ENCODE measurements at regions not wholly inside any gene's neighbourhood (a gene's known extent, or its start where the extent isn't known, plus 50 kb on each side); places are given as distances from the start of the nearest gene placed in this dataset.

DNA sequence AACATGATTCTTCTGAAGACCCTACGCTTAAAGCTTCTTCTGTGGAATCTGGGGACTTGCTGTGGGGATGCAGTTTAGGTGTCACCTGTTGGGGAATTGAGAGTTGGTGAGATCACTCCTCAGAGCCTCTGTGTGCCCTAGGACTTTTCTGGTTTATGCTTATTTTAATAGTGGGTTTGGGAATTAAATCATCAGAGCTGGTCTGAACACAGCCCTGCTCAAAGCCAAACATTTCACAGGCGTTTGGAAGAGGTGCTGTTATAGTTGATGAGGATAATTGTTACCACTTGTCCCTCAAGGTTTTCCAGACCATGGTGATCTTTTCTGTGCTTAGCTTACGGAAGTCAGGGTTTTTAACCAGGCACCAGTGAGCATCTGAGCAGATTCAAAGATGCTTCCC lies 106.1 kb downstream of the EBLN1 start:
- DNase-seq (no peak), ATAC-seq (no peak)
- no peaks in the 10 kb centered on the region for H3K9me3 ChIP-seq
- H3K27me3 ChIP-seq: no peaks in the 10 kb centered on the region
- TF ChIP-seq, protein P1, sequence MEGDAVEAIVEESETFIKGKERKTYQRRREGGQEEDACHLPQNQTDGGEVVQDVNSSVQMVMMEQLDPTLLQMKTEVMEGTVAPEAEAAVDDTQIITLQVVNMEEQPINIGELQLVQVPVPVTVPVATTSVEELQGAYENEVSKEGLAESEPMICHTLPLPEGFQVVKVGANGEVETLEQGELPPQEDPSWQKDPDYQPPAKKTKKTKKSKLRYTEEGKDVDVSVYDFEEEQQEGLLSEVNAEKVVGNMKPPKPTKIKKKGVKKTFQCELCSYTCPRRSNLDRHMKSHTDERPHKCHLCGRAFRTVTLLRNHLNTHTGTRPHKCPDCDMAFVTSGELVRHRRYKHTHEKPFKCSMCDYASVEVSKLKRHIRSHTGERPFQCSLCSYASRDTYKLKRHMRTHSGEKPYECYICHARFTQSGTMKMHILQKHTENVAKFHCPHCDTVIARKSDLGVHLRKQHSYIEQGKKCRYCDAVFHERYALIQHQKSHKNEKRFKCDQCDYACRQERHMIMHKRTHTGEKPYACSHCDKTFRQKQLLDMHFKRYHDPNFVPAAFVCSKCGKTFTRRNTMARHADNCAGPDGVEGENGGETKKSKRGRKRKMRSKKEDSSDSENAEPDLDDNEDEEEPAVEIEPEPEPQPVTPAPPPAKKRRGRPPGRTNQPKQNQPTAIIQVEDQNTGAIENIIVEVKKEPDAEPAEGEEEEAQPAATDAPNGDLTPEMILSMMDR (IDR thresholded peaks at IDR 0.05 in 4 of 5, conservative IDR thresholded peaks at IDR 0.05 in 1 of 5): no peak
- no peak for TF ChIP-seq POLR2A (IDR thresholded peaks at IDR 0.05)
- H3K27ac ChIP-seq: no peak overlapping the region
- intact Hi-C loops (cut with DNase I; ENCODE audit: low total_unique reads) (no loop called here), in situ Hi-C loops (cut with MboI; ENCODE audit: low sequenced_read_pairs in 4 of 4) (no loop called here)
- no peaks in the 10 kb centered on the region for H3K36me3 ChIP-seq
- H3K4me3 ChIP-seq: no peak overlapping the region
- H3K4me1 ChIP-seq: no peaks in the 10 kb centered on the region

GRCh38 chr10:22111260-22111659 lies 106.6 kb downstream of the EBLN1 start:
- H3K27ac ChIP-seq: no peak overlapping the region
- no peak overlapping the region for H3K4me3 ChIP-seq
- DNase-seq: no peak
- no peaks in the 10 kb centered on the region for H3K9me3 ChIP-seq
- H3K4me1 ChIP-seq: no peaks in the 10 kb centered on the region
- intact Hi-C loops (cut with DNase I; ENCODE audit: low total_unique reads) (no loop called here), in situ Hi-C loops (cut with MboI; ENCODE audit: low sequenced_read_pairs in 4 of 4) (no loop called here)
- no peaks in the 10 kb centered on the region for H3K36me3 ChIP-seq
- H3K27me3 ChIP-seq: no peaks in the 10 kb centered on the region
- no peak for ATAC-seq
- TF ChIP-seq, protein P1 (IDR thresholded peaks at IDR 0.05 in 4 of 5, conservative IDR thresholded peaks at IDR 0.05 in 1 of 5): no peak
- no peak for TF ChIP-seq POLR2A (IDR thresholded peaks at IDR 0.05)

GRCh38 chr10:22110761-22111160 lies 107.1 kb downstream of the EBLN1 start:
- intact Hi-C loops (cut with DNase I; ENCODE audit: low total_unique reads): no loop called here
- DNase-seq (no peak), ATAC-seq (no peak)
- no peaks in the 10 kb centered on the region for H3K36me3 ChIP-seq
- H3K27ac ChIP-seq: no peak overlapping the region
- H3K27me3 ChIP-seq: no peaks in the 10 kb centered on the region
- H3K9me3 ChIP-seq: no peaks in the 10 kb centered on the region
- no peak overlapping the region for H3K4me3 ChIP-seq
- in situ Hi-C loops (cut with MboI; ENCODE audit: low sequenced_read_pairs in 4 of 4): no loop called here
- no peak for TF ChIP-seq POLR2A (IDR thresholded peaks at IDR 0.05)
- TF ChIP-seq, protein P1 (IDR thresholded peaks at IDR 0.05 in 4 of 5, conservative IDR thresholded peaks at IDR 0.05 in 1 of 5): no peak
- H3K4me1 ChIP-seq: no peaks in the 10 kb centered on the region

GRCh38 chr10:22105270-22105669 lies 101.7 kb upstream of the DNAJC1 start:
- Histone ChIP-seq H3K27me3 (no peaks in the 10 kb centered on the region), H3K27ac (no peak overlapping the region), H3K4me1 (no peaks in the 10 kb centered on the region), H3K36me3 (no peaks in the 10 kb centered on the region), H3K4me3 (no peak overlapping the region), H3K9me3 (no peaks in the 10 kb centered on the region)
- in situ Hi-C loops (cut with MboI; ENCODE audit: low sequenced_read_pairs in 4 of 4) (no loop called here), intact Hi-C loops (cut with DNase I; ENCODE audit: low total_unique reads) (no loop called here)
- TF ChIP-seq POLR2A (IDR thresholded peaks at IDR 0.05): no peak
- TF ChIP-seq, protein P1 (IDR thresholded peaks at IDR 0.05 in 4 of 5, conservative IDR thresholded peaks at IDR 0.05 in 1 of 5): no peak
- DNase-seq (no peak), ATAC-seq (no peak)

DNA sequence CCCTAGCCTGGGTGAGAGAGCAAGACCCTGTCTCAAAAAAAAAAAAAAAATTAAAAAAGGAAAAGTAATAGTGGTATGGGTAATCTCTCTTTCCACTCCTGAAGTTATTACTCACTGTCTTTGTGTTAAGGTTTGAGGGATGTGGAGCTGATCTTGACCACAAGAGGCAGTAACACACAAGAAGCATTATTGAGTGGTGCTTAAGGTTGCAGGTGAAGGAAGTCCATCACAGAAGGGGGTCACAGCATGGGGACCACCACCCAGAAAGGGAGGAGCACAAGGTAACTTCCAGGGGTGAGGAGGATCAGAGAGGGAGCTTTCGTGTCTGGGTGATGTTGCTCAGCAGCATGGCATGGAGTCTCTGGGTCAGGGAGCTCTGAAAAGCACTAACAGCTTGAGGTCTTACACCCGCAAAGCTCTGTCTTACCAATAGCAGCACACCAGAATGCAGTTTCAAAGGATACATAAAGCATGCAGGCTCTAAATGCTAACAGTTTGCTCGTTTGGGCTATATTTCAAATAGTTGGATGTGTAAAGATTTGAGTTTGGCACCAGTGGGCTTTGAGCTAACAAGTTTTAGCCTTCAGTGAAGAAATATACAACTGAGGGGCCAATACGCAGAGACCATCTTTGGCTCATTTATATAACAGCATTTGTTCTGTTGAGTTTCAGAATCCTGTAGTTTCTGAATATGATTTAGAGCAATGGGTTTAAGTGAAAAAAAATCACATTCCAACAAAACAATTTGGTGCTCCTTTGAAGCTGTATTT lies 100.4 kb upstream of the DNAJC1 start:
- intact Hi-C loops (cut with DNase I; ENCODE audit: low total_unique reads) (no loop called here), in situ Hi-C loops (cut with MboI; ENCODE audit: low sequenced_read_pairs in 4 of 4) (no loop called here)
- no peak for ATAC-seq
- no peak overlapping the region for H3K27ac ChIP-seq
- TF ChIP-seq, protein P1 (IDR thresholded peaks at IDR 0.05 in 4 of 5, conservative IDR thresholded peaks at IDR 0.05 in 1 of 5): no peak
- TF ChIP-seq POLR2A (IDR thresholded peaks at IDR 0.05): no peak
- no peak for DNase-seq
- H3K9me3 ChIP-seq: no peaks in the 10 kb centered on the region
- H3K36me3 ChIP-seq: no peaks in the 10 kb centered on the region
- H3K4me1 ChIP-seq: no peaks in the 10 kb centered on the region
- H3K4me3 ChIP-seq: no peak overlapping the region
- H3K27me3 ChIP-seq: no peaks in the 10 kb centered on the region

Data from gastrocnemius medialis (tissue), 4 donors.